ENCODE measurements at regions not wholly inside any gene's neighbourhood (a gene's known extent, or its start where the extent isn't known, plus 50 kb on each side); places are given as distances from the start of the nearest gene placed in this dataset.

DNA sequence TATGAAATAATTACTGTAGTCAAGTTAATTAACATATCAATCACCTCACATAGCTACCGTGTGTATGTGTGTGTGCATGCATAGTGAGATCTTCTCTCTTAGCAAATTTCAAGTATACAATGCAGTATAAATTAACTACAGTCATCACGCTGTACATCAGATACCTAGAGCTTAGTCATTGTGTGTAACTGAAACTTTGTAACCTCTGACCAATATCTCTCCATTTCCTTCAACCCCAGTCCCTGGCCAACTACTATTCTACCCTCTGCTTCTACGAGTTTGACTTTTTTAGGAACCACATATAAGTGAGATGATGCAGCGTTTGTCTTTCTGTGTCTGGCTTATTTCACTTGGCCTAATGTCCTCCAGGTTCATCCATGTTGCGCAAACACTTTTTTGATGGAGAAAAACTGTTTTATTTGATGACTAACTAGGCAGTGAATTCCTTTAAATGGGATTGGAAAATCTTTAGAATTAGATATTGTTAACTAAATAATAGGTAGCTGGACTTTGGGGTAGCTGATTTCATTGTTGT is 459.5 kb downstream of the DHX35 start:
- TF ChIP-seq, protein P1, sequence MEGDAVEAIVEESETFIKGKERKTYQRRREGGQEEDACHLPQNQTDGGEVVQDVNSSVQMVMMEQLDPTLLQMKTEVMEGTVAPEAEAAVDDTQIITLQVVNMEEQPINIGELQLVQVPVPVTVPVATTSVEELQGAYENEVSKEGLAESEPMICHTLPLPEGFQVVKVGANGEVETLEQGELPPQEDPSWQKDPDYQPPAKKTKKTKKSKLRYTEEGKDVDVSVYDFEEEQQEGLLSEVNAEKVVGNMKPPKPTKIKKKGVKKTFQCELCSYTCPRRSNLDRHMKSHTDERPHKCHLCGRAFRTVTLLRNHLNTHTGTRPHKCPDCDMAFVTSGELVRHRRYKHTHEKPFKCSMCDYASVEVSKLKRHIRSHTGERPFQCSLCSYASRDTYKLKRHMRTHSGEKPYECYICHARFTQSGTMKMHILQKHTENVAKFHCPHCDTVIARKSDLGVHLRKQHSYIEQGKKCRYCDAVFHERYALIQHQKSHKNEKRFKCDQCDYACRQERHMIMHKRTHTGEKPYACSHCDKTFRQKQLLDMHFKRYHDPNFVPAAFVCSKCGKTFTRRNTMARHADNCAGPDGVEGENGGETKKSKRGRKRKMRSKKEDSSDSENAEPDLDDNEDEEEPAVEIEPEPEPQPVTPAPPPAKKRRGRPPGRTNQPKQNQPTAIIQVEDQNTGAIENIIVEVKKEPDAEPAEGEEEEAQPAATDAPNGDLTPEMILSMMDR (IDR thresholded peaks at IDR 0.05; ENCODE audit: insufficient read depth, low read length) = no peak
- no peak for TF ChIP-seq GABPA (IDR thresholded peaks at IDR 0.05; ENCODE audit: low read depth)
- no peak for TF ChIP-seq POLR2AphosphoS5 (IDR thresholded peaks at IDR 0.05; ENCODE audit: low read depth)
